ENCODE measurements at regions not wholly inside any gene's neighbourhood (a gene's known extent, or its start where the extent isn't known, plus 50 kb on each side); places are given as distances from the start of the nearest gene placed in this dataset.

GRCh38 chr20:60500038-60500701, 541.9 kb downstream of the CDH26 start:
- no peak overlapping the region for H3K4me3 ChIP-seq (ENCODE audit: control insufficient read depth, low read depth, low read length)
- TF ChIP-seq CTCF (conservative IDR thresholded peaks at IDR 0.05; ENCODE audit: control insufficient read depth, insufficient read depth, low read depth, low read length) = no peak
- no peak for DNase-seq (ENCODE audit: low read depth)

GRCh38 chr20:60501048-60501447, 542.8 kb downstream of the CDH26 start:
- DNase-seq (ENCODE audit: low read depth) = no peak
- no peak for TF ChIP-seq CTCF (conservative IDR thresholded peaks at IDR 0.05; ENCODE audit: control insufficient read depth, insufficient read depth, low read depth, low read length)

GRCh38 chr20:60502881-60503280, 544.7 kb downstream of the CDH26 start:
- no peak for TF ChIP-seq CTCF (conservative IDR thresholded peaks at IDR 0.05; ENCODE audit: control insufficient read depth, insufficient read depth, low read depth, low read length)
- DNase-seq (ENCODE audit: low read depth) = no peak
- no peak overlapping the region for H3K4me3 ChIP-seq (ENCODE audit: control insufficient read depth, low read depth, low read length)

More at GRCh38 chr20:60501048-60501447, 542.8 kb downstream of the CDH26 start:
- H3K4me3 ChIP-seq (ENCODE audit: control insufficient read depth, low read depth, low read length) = no peak overlapping the region

GRCh38 chr20:60505423-60505822, 547.2 kb downstream of the CDH26 start:
- TF ChIP-seq CTCF (conservative IDR thresholded peaks at IDR 0.05; ENCODE audit: control insufficient read depth, insufficient read depth, low read depth, low read length) = no peak
- no peak overlapping the region for H3K4me3 ChIP-seq (ENCODE audit: control insufficient read depth, low read depth, low read length)
- no peak for DNase-seq (ENCODE audit: low read depth)

- H3K4me3 ChIP-seq (ENCODE audit: control insufficient read depth, low read depth, low read length) = no peak overlapping the region
- DNase-seq (ENCODE audit: low read depth) = no peak
- no peak for TF ChIP-seq CTCF (conservative IDR thresholded peaks at IDR 0.05; ENCODE audit: control insufficient read depth, insufficient read depth, low read depth, low read length)
Observed at GRCh38 chr20:60506061-60506460, 547.8 kb downstream of the CDH26 start.

GRCh38 chr20:60507087-60507694, 549.0 kb downstream of the CDH26 start:
- no peak for TF ChIP-seq CTCF (conservative IDR thresholded peaks at IDR 0.05; ENCODE audit: control insufficient read depth, insufficient read depth, low read depth, low read length)
- no peak overlapping the region for H3K4me3 ChIP-seq (ENCODE audit: control insufficient read depth, low read depth, low read length)
- no peak for DNase-seq (ENCODE audit: low read depth)

Data from fibroblast of mammary gland (primary cell).